Urinary bladder (tissue), 3 donors: ENCODE measurements at regions not wholly inside any gene's neighbourhood (a gene's known extent, or its start where the extent isn't known, plus 50 kb on each side); places are given as distances from the start of the nearest gene placed in this dataset.

ENCODE experiments used
- DNase-seq: peaks from one replicate; pipeline ENCODE4 v3.0.0-alpha.2; 2015; ENCODE audit errors: extremely low spot score
- H3K27ac ChIP-seq: one replicate; pipeline ENCODE4 v1.5.1; 2013; ENCODE audit warnings: low read depth, mild to moderate bottlenecking, moderate library complexity
- H3K36me3 ChIP-seq: one replicate; pipeline ENCODE4 v1.6.1; 2013; ENCODE audit warnings: mild to moderate bottlenecking, moderate library complexity; ENCODE audit not compliant: insufficient read depth
- H3K4me1 ChIP-seq: one replicate; pipeline ENCODE4 v1.6.1; 2013; ENCODE audit warnings: mild to moderate bottlenecking, moderate library complexity; ENCODE audit not compliant: insufficient read depth
- H3K4me3 ChIP-seq: one replicate; pipeline ENCODE4 v1.5.1; 2013; ENCODE audit warnings: low read depth, low read length
- WGBS: extraction: QIAGEN DNeasy Blood & Tissue Kit; methylation state at CpG from one replicate; pipeline ENCODE4 v1.1.7; 2013; 5-methylcytosine and 5-hydroxymethylcytosine counted together
- donor health status: healthy with polysubstance abuse.
- donor health status: healthy.

- Histone ChIP-seq H3K27ac (no peak overlapping the region), H3K4me3 (no peak overlapping the region), H3K36me3 (no peaks in the 10 kb centered on the region), H3K4me1 (no peaks in the 10 kb centered on the region)
- no peak for DNase-seq
- WGBS = 80% methylated on average over 8 of the region's 8 CpGs
Observed at GRCh38 chr20:60465993-60466686, 507.9 kb downstream of the CDH26 start.

GRCh38 chr20:60466687-60467022, 508.4 kb downstream of the CDH26 start:
- 47% methylated on average over 1 of the region's 1 CpG for WGBS
- no peak for DNase-seq
- Histone ChIP-seq H3K4me3 (no peak overlapping the region), H3K27ac (no peak overlapping the region), H3K36me3 (no peaks in the 10 kb centered on the region), H3K4me1 (no peaks in the 10 kb centered on the region)

GRCh38 chr20:60467078-60467477, 508.9 kb downstream of the CDH26 start:
- H3K4me1 ChIP-seq = no peaks in the 10 kb centered on the region
- WGBS = 83% methylated on average over 2 of the region's 2 CpGs
- H3K36me3 ChIP-seq = no peaks in the 10 kb centered on the region
- H3K4me3 ChIP-seq = no peak overlapping the region
- no peak for DNase-seq
- no peak overlapping the region for H3K27ac ChIP-seq

GRCh38 chr20:60467771-60468170, 509.5 kb downstream of the CDH26 start:
- Histone ChIP-seq H3K36me3 (no peaks in the 10 kb centered on the region), H3K27ac (no peak overlapping the region), H3K4me1 (no peaks in the 10 kb centered on the region), H3K4me3 (no peak overlapping the region)
- WGBS = 54% methylated on average over 4 of the region's 4 CpGs
- no peak for DNase-seq

- no peak overlapping the region for H3K27ac ChIP-seq
- no peaks in the 10 kb centered on the region for H3K36me3 ChIP-seq
- H3K4me3 ChIP-seq = no peak overlapping the region
- WGBS = 78% methylated on average over 5 of the region's 5 CpGs
- DNase-seq = no peak
- H3K4me1 ChIP-seq = no peaks in the 10 kb centered on the region
Observed at GRCh38 chr20:60469829-60470228, 511.6 kb downstream of the CDH26 start.

GRCh38 chr20:60470366-60470765, 512.1 kb downstream of the CDH26 start:
- Histone ChIP-seq H3K4me3 (no peak overlapping the region), H3K36me3 (no peaks in the 10 kb centered on the region), H3K4me1 (no peaks in the 10 kb centered on the region), H3K27ac (no peak overlapping the region)
- 91% methylated on average over 1 of the region's 1 CpG for WGBS
- no peak for DNase-seq

- no peak overlapping the region for H3K27ac ChIP-seq
- DNase-seq = no peak
- H3K4me1 ChIP-seq = no peaks in the 10 kb centered on the region
- 59% methylated on average over 2 of the region's 2 CpGs for WGBS
- H3K36me3 ChIP-seq = no peaks in the 10 kb centered on the region
- H3K4me3 ChIP-seq = no peak overlapping the region
Observed at GRCh38 chr20:60473211-60473610, 515.0 kb downstream of the CDH26 start.

GRCh38 chr20:60474385-60474910, 516.2 kb downstream of the CDH26 start:
- WGBS = 66% methylated on average over 8 of the region's 8 CpGs
- Histone ChIP-seq H3K36me3 (no peaks in the 10 kb centered on the region), H3K27ac (no peak overlapping the region), H3K4me3 (no peak overlapping the region), H3K4me1 (no peaks in the 10 kb centered on the region)
- DNase-seq = no peak

GRCh38 chr20:60476045-60476444, 517.8 kb downstream of the CDH26 start:
- no peak for DNase-seq
- H3K4me3 ChIP-seq = no peak overlapping the region
- no peaks in the 10 kb centered on the region for H3K4me1 ChIP-seq
- no peaks in the 10 kb centered on the region for H3K36me3 ChIP-seq
- WGBS = 68% methylated on average over 7 of the region's 7 CpGs
- no peak overlapping the region for H3K27ac ChIP-seq

GRCh38 chr20:60477958-60478357, 519.7 kb downstream of the CDH26 start:
- Histone ChIP-seq H3K36me3 (no peaks in the 10 kb centered on the region), H3K4me1 (no peaks in the 10 kb centered on the region), H3K27ac (no peak overlapping the region), H3K4me3 (no peak overlapping the region)
- WGBS = 42% methylated on average over 11 of the region's 11 CpGs
- DNase-seq = no peak

- no peaks in the 10 kb centered on the region for H3K36me3 ChIP-seq
- WGBS = 78% methylated on average over 7 of the region's 7 CpGs
- DNase-seq = no peak
- no peaks in the 10 kb centered on the region for H3K4me1 ChIP-seq
- H3K4me3 ChIP-seq = no peak overlapping the region
- H3K27ac ChIP-seq = no peak overlapping the region
Observed at GRCh38 chr20:60478533-60478932, 520.3 kb downstream of the CDH26 start.

- no peak overlapping the region for H3K27ac ChIP-seq
Observed at GRCh38 chr20:60480950-60481742, 522.9 kb downstream of the CDH26 start.

GRCh38 chr20:60481743-60482133, 523.5 kb downstream of the CDH26 start:
- H3K36me3 ChIP-seq = no peaks in the 10 kb centered on the region
- no peak overlapping the region for H3K4me3 ChIP-seq
- no peak for DNase-seq
- H3K27ac ChIP-seq = no peak overlapping the region
- WGBS = 52% methylated on average over 7 of the region's 7 CpGs
- H3K4me1 ChIP-seq = no peaks in the 10 kb centered on the region

More at GRCh38 chr20:60480950-60481742, 522.9 kb downstream of the CDH26 start:
- no peaks in the 10 kb centered on the region for H3K36me3 ChIP-seq
- DNase-seq = no peak
- H3K4me1 ChIP-seq = no peaks in the 10 kb centered on the region
- no peak overlapping the region for H3K4me3 ChIP-seq
- WGBS = 66% methylated on average over 25 of the region's 25 CpGs
